Endothelial cell of umbilical vein (primary cell): ENCODE measurements at regions not wholly inside any gene's neighbourhood (a gene's known extent, or its start where the extent isn't known, plus 50 kb on each side); places are given as distances from the start of the nearest gene placed in this dataset.

Experiments
- BruUV-seq: library from RNA; stranded (reverse); fragments of 400-500 nt; replicated peaks from 2 replicates; lab custom pipeline; 2021; lab: Mats Ljungman, UMichigan
- CTCF ChIA-PET: fragments of 300-600, 350-600 bp; sonication (Branson Sonifier 250); formaldehyde crosslinking; loops from one replicate; lab custom pipeline; 2021; ENCODE audit warnings: antibody characterized with exemption, inconsistent platforms; lab: Charles Lee
- POLR2A ChIA-PET: fragments of 300-600, 350-600 bp; sonication (Branson Sonifier 250); formaldehyde crosslinking; loops from one replicate; lab custom pipeline; 2021; ENCODE audit warnings: antibody characterized with exemption, inconsistent platforms; lab: Charles Lee
- DNase-seq: peaks from one replicate; pipeline ENCODE4 v3.0.0-alpha.2; 2011; ENCODE audit warnings: low read depth, low spot score
- FAIRE-seq: peaks from 2 replicates; lab custom pipeline; 2011; peaks lifted over from hg19 to GRCh38; lab: Jason Lieb, UNC
- H2AFZ ChIP-seq: 2 replicates; pipeline ENCODE4 v1.6.0; 2012; ENCODE audit warnings: low read depth, low read length, control low read depth, inconsistent platforms
- H3K27ac ChIP-seq: 2 replicates; pipeline ENCODE4 v1.5.1; 2011; ENCODE audit warnings: low read depth, mild to moderate bottlenecking, control low read depth, low read length, moderate library complexity; ENCODE audit not compliant: insufficient read depth
- H3K27me3 ChIP-seq, 2 experiments: 2 replicates each; pipeline versions ENCODE4 v1.6.0 to v1.6.1; 2011; ENCODE audit warnings: low read length in 2 of 2, mixed read lengths in 1 of 2; ENCODE audit not compliant: control insufficient read depth in 2 of 2, insufficient read depth in 2 of 2
- H3K36me3 ChIP-seq, 2 experiments: 2 replicates in 1 of 2; 3 replicates in 1 of 2; pipeline ENCODE4 v1.5.1; 2011; ENCODE audit warnings: low read length in 2 of 2, mild to moderate bottlenecking in 1 of 2, moderate library complexity in 1 of 2; ENCODE audit not compliant: control insufficient read depth in 2 of 2, insufficient read depth in 2 of 2; ENCODE audit errors: extremely low read depth in 1 of 2
- H3K4me1 ChIP-seq: 3 replicates; pipeline ENCODE4 v1.5.1; 2011; ENCODE audit warnings: mild to moderate bottlenecking, low read length; ENCODE audit not compliant: control insufficient read depth, insufficient read depth; ENCODE audit errors: extremely low read depth
- H3K4me2 ChIP-seq: 2 replicates; pipeline ENCODE4 v1.6.1; 2011; ENCODE audit warnings: low read length, control low read depth, mixed read lengths; ENCODE audit not compliant: insufficient read depth
- H3K4me3 ChIP-seq, 3 experiments: fragments of 200-600 bp in 1 of 3; sonication (generic), shearing (Covaris generic) in 1 of 3; replicated peaks in 1 of 3; 2 replicates each; pipeline ENCODE4 v1.5.1; 2011 to 2016; ENCODE audit warnings: control low read depth in 3 of 3, low read length in 3 of 3, mild to moderate bottlenecking in 2 of 3, inconsistent platforms in 1 of 3, low read depth in 1 of 3, moderate library complexity in 1 of 3; ENCODE audit not compliant: insufficient read depth in 1 of 3
- H3K79me2 ChIP-seq: 2 replicates; pipeline ENCODE4 v1.6.0; 2012; ENCODE audit warnings: low read length, inconsistent platforms; ENCODE audit not compliant: control insufficient read depth, insufficient read depth
- H3K9ac ChIP-seq: replicated peaks from 2 replicates; pipeline ENCODE3; 2011; ENCODE audit warnings: low read length, control low read depth; ENCODE audit not compliant: insufficient read depth; ENCODE audit errors: extremely low read depth
- H3K9me1 ChIP-seq: replicated peaks from 3 replicates; pipeline ENCODE4 v1.6.0; 2011; ENCODE audit warnings: mild to moderate bottlenecking, low read length; ENCODE audit not compliant: control insufficient read depth, insufficient read depth; ENCODE audit errors: extremely low read depth
- H3K9me3 ChIP-seq: replicated peaks from 2 replicates; pipeline ENCODE4 v1.5.1; 2012; ENCODE audit warnings: low read length, inconsistent platforms; ENCODE audit not compliant: control insufficient read depth, insufficient read depth
- H4K20me1 ChIP-seq: replicated peaks from 2 replicates; pipeline ENCODE3; 2011; ENCODE audit warnings: mild to moderate bottlenecking, low read length; ENCODE audit not compliant: control insufficient read depth, insufficient read depth; ENCODE audit errors: extremely low read depth
- CTCF ChIP-seq, 2 donors: IDR thresholded peaks; 1 replicate in 1 of 2; 2 replicates in 1 of 2; pipeline ENCODE4 v1.5.1; 2011; ENCODE audit warnings: low read length in 2 of 2, mild to moderate bottlenecking in 2 of 2, moderate library complexity in 2 of 2, control low read depth in 1 of 2, inconsistent platforms in 1 of 2, low read depth in 1 of 2; ENCODE audit not compliant: insufficient read depth in 1 of 2; ENCODE audit errors: extremely low read depth in 1 of 2
- FOS ChIP-seq: IDR thresholded peaks from 2 replicates; pipeline ENCODE4 v1.6.1; 2011; ENCODE audit warnings: mild to moderate bottlenecking, low read length, moderate library complexity, borderline replicate concordance; ENCODE audit not compliant: insufficient read depth
- GATA2 ChIP-seq: IDR thresholded peaks from 2 replicates; pipeline ENCODE4 v1.7.0; 2011; ENCODE audit warnings: low read depth, mild to moderate bottlenecking, moderate library complexity, mixed read lengths, low read length; ENCODE audit not compliant: insufficient read length, insufficient read depth
- JUN ChIP-seq: IDR thresholded peaks from 2 replicates; pipeline ENCODE4 v1.6.1; 2011; ENCODE audit warnings: borderline replicate concordance, low read depth; ENCODE audit not compliant: insufficient read length, insufficient read depth
- MAX ChIP-seq: IDR thresholded peaks from 2 replicates; pipeline ENCODE4 v1.6.1; 2011; ENCODE audit not compliant: insufficient read depth, insufficient read length
- MYC ChIP-seq: IDR thresholded peaks from one replicate; pipeline ENCODE4 v1.6.1; 2011; ENCODE audit warnings: mild to moderate bottlenecking, low read depth, low read length
- POLR2A ChIP-seq: IDR thresholded peaks from 2 replicates; pipeline ENCODE4 v1.6.1; 2012; ENCODE audit warnings: low read depth, mild to moderate bottlenecking, control low read depth, low read length
- POLR2AphosphoS5 ChIP-seq: IDR thresholded peaks from 2 replicates; pipeline ENCODE4 v1.6.1; 2012; ENCODE audit warnings: low read depth, mild to moderate bottlenecking, control low read depth, low read length, moderate library complexity; ENCODE audit not compliant: insufficient read depth
- dilution Hi-C: fragments of 300-500 bp; cut with MboI; formaldehyde crosslinking; loops from one replicate; pipeline ENCODE4 v1.15.0; 2019; ENCODE audit warnings: low sequenced_read_pairs; ENCODE audit not compliant: extremely low pct_ligation_motif_present
- intact Hi-C: fragments of 100-400 bp; cut with micrococcal nuclease; formaldehyde crosslinking; loops from one replicate; pipeline ENCODE4 v1.10.0; 2022

- Histone ChIP-seq H3K9me1 (no peaks in the 10 kb centered on the region), H3K79me2 (no peaks in the 10 kb centered on the region), H3K4me3 (no peak overlapping the region), H3K36me3 (no peaks in the 10 kb centered on the region), H3K4me1 (no peaks in the 10 kb centered on the region), H2AFZ (no peak overlapping the region), H3K27ac (no peak overlapping the region), H3K9me3 (no peaks in the 10 kb centered on the region), H3K4me2 (no peak overlapping the region), H4K20me1 (no peaks in the 10 kb centered on the region), H3K27me3 (no peaks in the 10 kb centered on the region), H3K9ac (no peak overlapping the region)
- intact Hi-C loops (no loop called here), dilution Hi-C loops (no loop called here)
- DNase-seq (no peak), FAIRE-seq (no peak)
- no TSS peak for BruUV-seq
- CTCF ChIA-PET: no interaction called here
- TF ChIP-seq GATA2: no peak
- no peak for TF ChIP-seq MYC
- TF ChIP-seq CTCF (IDR thresholded peaks at IDR 0.05; ENCODE audit: extremely low read depth in 1 of 2, insufficient read depth in 1 of 2, low read depth in 1 of 2, low read length in 2 of 2): no peak
- no peak for TF ChIP-seq FOS
- no peak for TF ChIP-seq JUN
- no peak for TF ChIP-seq MAX
- TF ChIP-seq POLR2AphosphoS5: no peak
- TF ChIP-seq POLR2A: no peak
- POLR2A ChIA-PET: no interaction called here
These were observed 85.4 kb upstream of the NR4A3 start for GRCh38 chr9:99736291-99736690.
